ENCODE measurements at regions not wholly inside any gene's neighbourhood (a gene's known extent, or its start where the extent isn't known, plus 50 kb on each side); places are given as distances from the start of the nearest gene placed in this dataset.

GRCh38 chr2:211157856-211158463 is 601.6 kb downstream of the CPS1 start:
- no peaks in the 10 kb centered on the region for H3K4me1 ChIP-seq (ENCODE audit: control insufficient read depth in 5 of 5, insufficient read depth in 5 of 5, low read length in 5 of 5)
- H3K36me3 ChIP-seq (ENCODE audit: control insufficient read depth in 4 of 4, insufficient read depth in 4 of 4, low read length in 4 of 4) = no peaks in the 10 kb centered on the region
- no peak overlapping the region for H3K27ac ChIP-seq (ENCODE audit: low read depth in 1 of 2, low read length in 1 of 2)
- H3K9ac ChIP-seq (ENCODE audit: insufficient read depth in 1 of 2, low read length in 2 of 2) = no peak overlapping the region
- H3K9me3 ChIP-seq (ENCODE audit: control insufficient read depth in 4 of 4, insufficient read depth in 3 of 4, low read length in 3 of 4) = no peaks in the 10 kb centered on the region
- H3K27me3 ChIP-seq (ENCODE audit: control insufficient read depth in 3 of 3, insufficient read depth in 3 of 3, low read length in 2 of 3) = no peaks in the 10 kb centered on the region
- WGBS, 2 donors = 21 to 26% methylated on average over 5 of the region's 5 CpGs
- peak; percentile 54 to 70 (median 61) for DNase-seq
- ATAC-seq (ENCODE audit: insufficient read depth, low FRiP score) = peak; percentile 89
- TF ChIP-seq CTCF (IDR thresholded peaks at IDR 0.05; ENCODE audit: control extremely low read depth, extremely low read depth) = peak; percentile 24
- H3K4me3 ChIP-seq = no peak overlapping the region

- no peak overlapping the region for H3K4me3 ChIP-seq
- DNase-seq (no peak), ATAC-seq (ENCODE audit: insufficient read depth, low FRiP score) (no peak)
- H3K9me3 ChIP-seq (ENCODE audit: control insufficient read depth in 4 of 4, insufficient read depth in 3 of 4, low read length in 3 of 4) = no peaks in the 10 kb centered on the region
- no peaks in the 10 kb centered on the region for H3K36me3 ChIP-seq (ENCODE audit: control insufficient read depth in 4 of 4, insufficient read depth in 4 of 4, low read length in 4 of 4)
- no peaks in the 10 kb centered on the region for H3K4me1 ChIP-seq (ENCODE audit: control insufficient read depth in 5 of 5, insufficient read depth in 5 of 5, low read length in 5 of 5)
- H3K27ac ChIP-seq (ENCODE audit: low read depth in 1 of 2, low read length in 1 of 2) = no peak overlapping the region
- no peak for TF ChIP-seq CTCF (IDR thresholded peaks at IDR 0.05; ENCODE audit: control extremely low read depth, extremely low read depth)
- no peaks in the 10 kb centered on the region for H3K27me3 ChIP-seq (ENCODE audit: control insufficient read depth in 3 of 3, insufficient read depth in 3 of 3, low read length in 2 of 3)
- no peak overlapping the region for H3K9ac ChIP-seq (ENCODE audit: insufficient read depth in 1 of 2, low read length in 2 of 2)
- WGBS, 2 donors = 71 to 80% methylated on average over 7 of the region's 7 CpGs
Measured at GRCh38 chr2:211159972-211160371, 603.6 kb downstream of the CPS1 start.

DNA sequence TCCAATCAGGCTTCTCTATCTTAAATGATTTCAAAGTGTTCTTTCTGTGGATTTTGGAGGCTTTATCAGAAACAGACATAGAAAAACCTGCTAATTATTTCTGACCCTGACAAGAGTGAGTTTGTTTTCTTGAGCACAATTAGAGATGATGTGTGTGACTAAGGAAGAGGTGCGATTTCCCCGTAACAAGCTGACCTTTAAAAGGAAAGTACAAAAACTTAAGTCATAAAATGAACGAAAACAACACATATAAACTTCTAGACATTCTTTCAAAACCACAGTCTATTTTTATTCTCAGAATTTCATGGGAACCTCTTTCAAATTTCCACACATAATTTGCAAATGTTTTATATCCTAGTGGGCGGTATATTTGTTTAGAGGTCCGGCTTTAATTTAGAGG is 604.8 kb downstream of the CPS1 start:
- H3K27me3 ChIP-seq (ENCODE audit: control insufficient read depth in 3 of 3, insufficient read depth in 3 of 3, low read length in 2 of 3) = no peaks in the 10 kb centered on the region
- no peaks in the 10 kb centered on the region for H3K9me3 ChIP-seq (ENCODE audit: control insufficient read depth in 4 of 4, insufficient read depth in 3 of 4, low read length in 3 of 4)
- no peaks in the 10 kb centered on the region for H3K36me3 ChIP-seq (ENCODE audit: control insufficient read depth in 4 of 4, insufficient read depth in 4 of 4, low read length in 4 of 4)
- no peak overlapping the region for H3K4me3 ChIP-seq
- ATAC-seq (ENCODE audit: insufficient read depth, low FRiP score) (no peak), DNase-seq (no peak)
- H3K27ac ChIP-seq (ENCODE audit: low read depth in 1 of 2, low read length in 1 of 2) = no peak overlapping the region
- H3K4me1 ChIP-seq (ENCODE audit: control insufficient read depth in 5 of 5, insufficient read depth in 5 of 5, low read length in 5 of 5) = no peaks in the 10 kb centered on the region
- TF ChIP-seq CTCF (IDR thresholded peaks at IDR 0.05; ENCODE audit: control extremely low read depth, extremely low read depth) = no peak
- 74 to 85% methylated on average over 5 of the region's 5 CpGs for WGBS, 2 donors
- H3K9ac ChIP-seq (ENCODE audit: insufficient read depth in 1 of 2, low read length in 2 of 2) = no peak overlapping the region

DNA sequence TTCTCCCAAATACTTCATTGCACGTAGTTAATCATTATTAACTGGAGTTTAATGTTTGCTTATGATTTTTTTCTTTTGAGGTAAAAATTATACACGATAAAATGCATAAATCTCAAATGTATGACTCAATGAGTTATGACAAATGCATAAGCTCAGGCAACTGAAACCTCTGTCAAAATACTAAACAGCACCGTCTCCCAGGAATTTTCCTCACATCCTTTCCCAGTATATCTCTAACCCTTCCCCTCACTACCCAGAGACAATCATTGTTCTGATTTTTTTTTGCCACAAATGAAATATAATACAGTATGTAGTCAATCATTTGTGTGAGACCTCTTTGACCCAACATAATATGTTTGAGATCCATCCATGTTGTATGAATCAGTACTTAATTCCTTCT is 606.5 kb downstream of the CPS1 start:
- no peak for TF ChIP-seq CTCF (IDR thresholded peaks at IDR 0.05; ENCODE audit: control extremely low read depth, extremely low read depth)
- Histone ChIP-seq H3K27me3 (ENCODE audit: control insufficient read depth in 3 of 3, insufficient read depth in 3 of 3, low read length in 2 of 3) (no peaks in the 10 kb centered on the region), H3K27ac (ENCODE audit: low read depth in 1 of 2, low read length in 1 of 2) (no peak overlapping the region), H3K4me3 (no peak overlapping the region), H3K36me3 (ENCODE audit: control insufficient read depth in 4 of 4, insufficient read depth in 4 of 4, low read length in 4 of 4) (no peaks in the 10 kb centered on the region), H3K4me1 (ENCODE audit: control insufficient read depth in 5 of 5, insufficient read depth in 5 of 5, low read length in 5 of 5) (no peaks in the 10 kb centered on the region), H3K9ac (ENCODE audit: insufficient read depth in 1 of 2, low read length in 2 of 2) (no peak overlapping the region), H3K9me3 (ENCODE audit: control insufficient read depth in 4 of 4, insufficient read depth in 3 of 4, low read length in 3 of 4) (no peaks in the 10 kb centered on the region)
- WGBS, 2 donors = 68 to 81% methylated on average over 3 of the region's 3 CpGs
- DNase-seq (no peak), ATAC-seq (ENCODE audit: insufficient read depth, low FRiP score) (no peak)
